T-helper 1 cell treated with Interleukin-12 subunit alpha and Interleukin-12 subunit beta and Interleukin-4 antibody, amounts not matched to agents 30 μg/mL and 1 μg/mL, for 36 hours (primary cell): ENCODE measurements at regions not wholly inside any gene's neighbourhood (a gene's known extent, or its start where the extent isn't known, plus 50 kb on each side); places are given as distances from the start of the nearest gene placed in this dataset.

ENCODE experiments used
- H3K27ac Mint-ChIP-seq: one replicate; pipeline ENCODE4 v1.8.0; 2021; ENCODE audit warnings: mild to moderate bottlenecking, mixed read lengths
- H3K27me3 Mint-ChIP-seq: one replicate; pipeline ENCODE4 v1.8.0; 2021; ENCODE audit warnings: low read depth, mixed read lengths
- H3K36me3 Mint-ChIP-seq: one replicate; pipeline ENCODE4 v1.8.0; 2021; ENCODE audit warnings: low read depth, mixed read lengths
- H3K4me1 Mint-ChIP-seq: one replicate; pipeline ENCODE4 v1.8.0; 2021; ENCODE audit warnings: low read depth, mixed read lengths
- H3K4me3 Mint-ChIP-seq: one replicate; pipeline ENCODE4 v1.8.0; 2021; ENCODE audit warnings: mild to moderate bottlenecking, moderate library complexity, mixed read lengths
- H3K9me3 Mint-ChIP-seq: one replicate; pipeline ENCODE4 v1.8.0; 2021; ENCODE audit warnings: mixed read lengths

GRCh38 chr3:162217647-162218046 lies 721.0 kb downstream of the OTOL1 start:
- Mint-ChIP-seq H3K4me1 (no peaks in the 10 kb centered on the region), H3K36me3 (no peaks in the 10 kb centered on the region), H3K4me3 (no peak overlapping the region), H3K27ac (no peak overlapping the region), H3K9me3 (peaks cover 3% of the 10 kb centered on the region), H3K27me3 (no peaks in the 10 kb centered on the region)

- no peaks in the 10 kb centered on the region for H3K27me3 Mint-ChIP-seq
- no peaks in the 10 kb centered on the region for H3K4me1 Mint-ChIP-seq
Measured at GRCh38 chr3:162218479-162218878, 721.9 kb downstream of the OTOL1 start.

GRCh38 chr3:162224746-162225145 lies 728.1 kb downstream of the OTOL1 start:
- Mint-ChIP-seq H3K27me3 (no peaks in the 10 kb centered on the region), H3K4me3 (no peak overlapping the region), H3K27ac (no peak overlapping the region), H3K36me3 (no peaks in the 10 kb centered on the region), H3K9me3 (peaks cover 3% of the 10 kb centered on the region), H3K4me1 (no peaks in the 10 kb centered on the region)

More at GRCh38 chr3:162218479-162218878, 721.9 kb downstream of the OTOL1 start:
- H3K9me3 Mint-ChIP-seq, result peaks cover 3% of the 10 kb centered on the region
- H3K27ac Mint-ChIP-seq, result no peak overlapping the region
- no peak overlapping the region for H3K4me3 Mint-ChIP-seq
- no peaks in the 10 kb centered on the region for H3K36me3 Mint-ChIP-seq

GRCh38 chr3:162236949-162237348 lies 740.3 kb downstream of the OTOL1 start:
- no peak overlapping the region for H3K27ac Mint-ChIP-seq
- no peaks in the 10 kb centered on the region for H3K9me3 Mint-ChIP-seq
- no peaks in the 10 kb centered on the region for H3K27me3 Mint-ChIP-seq

DNA sequence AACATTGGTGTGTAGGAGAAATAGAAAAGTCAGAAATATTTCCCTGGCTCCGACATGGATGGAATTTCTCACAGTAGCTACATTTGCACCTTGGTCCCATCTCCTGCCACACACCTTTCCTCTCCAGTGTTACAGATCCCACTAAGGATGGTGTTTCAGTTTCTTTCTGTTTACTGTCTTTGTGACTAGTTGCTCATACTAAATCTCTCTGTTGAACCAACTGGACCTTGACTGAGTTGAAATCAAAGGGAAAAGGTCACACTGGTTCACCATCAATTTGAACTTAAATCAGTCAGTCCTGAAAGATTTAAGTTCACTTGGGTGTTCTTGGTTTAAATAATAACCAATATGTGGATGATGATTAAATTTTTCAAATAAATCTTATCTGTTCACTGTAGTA lies 754.2 kb downstream of the OTOL1 start:
- no peaks in the 10 kb centered on the region for H3K4me1 Mint-ChIP-seq
- no peaks in the 10 kb centered on the region for H3K27me3 Mint-ChIP-seq
- H3K36me3 Mint-ChIP-seq, result no peaks in the 10 kb centered on the region
- H3K4me3 Mint-ChIP-seq, result no peak overlapping the region
- no peak overlapping the region for H3K27ac Mint-ChIP-seq
- peaks cover 5% of the 10 kb centered on the region for H3K9me3 Mint-ChIP-seq

More at GRCh38 chr3:162236949-162237348, 740.3 kb downstream of the OTOL1 start:
- no peaks in the 10 kb centered on the region for H3K36me3 Mint-ChIP-seq
- no peak overlapping the region for H3K4me3 Mint-ChIP-seq
- no peaks in the 10 kb centered on the region for H3K4me1 Mint-ChIP-seq

- no peak overlapping the region for H3K4me3 Mint-ChIP-seq
Measured at GRCh38 chr3:162262129-162262528, 765.5 kb downstream of the OTOL1 start.

GRCh38 chr3:162263596-162263995 lies 767.0 kb downstream of the OTOL1 start:
- Mint-ChIP-seq H3K27me3 (no peaks in the 10 kb centered on the region), H3K27ac (no peak overlapping the region), H3K36me3 (no peaks in the 10 kb centered on the region), H3K4me1 (no peaks in the 10 kb centered on the region), H3K9me3 (peaks cover 4% of the 10 kb centered on the region), H3K4me3 (no peak overlapping the region)

More at GRCh38 chr3:162262129-162262528, 765.5 kb downstream of the OTOL1 start:
- Mint-ChIP-seq H3K9me3 (peaks cover 4% of the 10 kb centered on the region), H3K4me1 (no peaks in the 10 kb centered on the region), H3K36me3 (no peaks in the 10 kb centered on the region), H3K27ac (no peak overlapping the region), H3K27me3 (no peaks in the 10 kb centered on the region)

DNA sequence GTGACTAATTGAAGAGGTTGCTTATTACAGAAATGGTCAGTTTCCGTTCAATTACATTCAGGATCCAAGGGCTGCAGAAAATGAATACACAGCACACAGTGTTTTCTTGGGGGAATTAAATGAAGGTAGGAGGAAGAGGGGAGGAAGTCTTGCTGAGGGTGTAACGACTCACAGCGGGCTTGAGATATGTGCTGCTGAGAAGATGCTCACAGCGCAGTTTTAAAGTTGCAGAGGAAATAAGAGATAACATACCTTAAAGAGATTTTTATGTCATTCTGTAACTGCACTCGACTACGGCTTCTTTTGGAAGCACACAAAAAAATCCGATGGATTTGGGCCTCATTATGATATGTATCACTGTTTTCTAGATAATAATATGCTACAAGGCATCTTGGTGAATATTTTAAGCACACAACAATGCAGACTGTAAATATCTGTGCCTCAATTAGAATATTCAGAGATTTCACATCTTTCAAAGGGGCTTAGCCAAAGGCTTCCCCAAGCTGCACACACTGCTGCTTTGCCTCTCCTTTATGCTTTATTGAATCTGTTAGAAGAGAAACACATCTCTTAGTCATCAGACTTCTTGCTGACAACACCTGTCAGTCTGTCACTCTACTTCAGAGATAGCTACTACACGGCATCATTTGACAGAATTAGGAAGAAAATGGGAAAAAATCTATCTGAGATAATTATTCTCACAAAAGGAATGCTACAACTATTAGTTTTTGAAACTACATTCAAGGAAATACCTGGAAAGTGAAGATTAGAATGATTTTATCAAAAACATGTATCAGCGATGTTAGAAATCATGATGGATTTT lies 773.2 kb downstream of the OTOL1 start:
- H3K4me1 Mint-ChIP-seq, result no peaks in the 10 kb centered on the region
- H3K9me3 Mint-ChIP-seq, result peaks cover 3% of the 10 kb centered on the region
- no peaks in the 10 kb centered on the region for H3K27me3 Mint-ChIP-seq
- H3K4me3 Mint-ChIP-seq, result no peak overlapping the region
- no peak overlapping the region for H3K27ac Mint-ChIP-seq
- H3K36me3 Mint-ChIP-seq, result no peaks in the 10 kb centered on the region

- H3K4me3 Mint-ChIP-seq, result no peak overlapping the region
- no peaks in the 10 kb centered on the region for H3K27me3 Mint-ChIP-seq
- no peaks in the 10 kb centered on the region for H3K4me1 Mint-ChIP-seq
- H3K36me3 Mint-ChIP-seq, result no peaks in the 10 kb centered on the region
- peaks cover 10% of the 10 kb centered on the region for H3K9me3 Mint-ChIP-seq
- H3K27ac Mint-ChIP-seq, result no peak overlapping the region
Measured at GRCh38 chr3:162274070-162274469, 777.5 kb downstream of the OTOL1 start.

- Mint-ChIP-seq H3K27me3 (no peaks in the 10 kb centered on the region), H3K4me1 (no peaks in the 10 kb centered on the region), H3K27ac (no peak overlapping the region)
Measured at GRCh38 chr3:162278834-162279233, 782.2 kb downstream of the OTOL1 start.

DNA sequence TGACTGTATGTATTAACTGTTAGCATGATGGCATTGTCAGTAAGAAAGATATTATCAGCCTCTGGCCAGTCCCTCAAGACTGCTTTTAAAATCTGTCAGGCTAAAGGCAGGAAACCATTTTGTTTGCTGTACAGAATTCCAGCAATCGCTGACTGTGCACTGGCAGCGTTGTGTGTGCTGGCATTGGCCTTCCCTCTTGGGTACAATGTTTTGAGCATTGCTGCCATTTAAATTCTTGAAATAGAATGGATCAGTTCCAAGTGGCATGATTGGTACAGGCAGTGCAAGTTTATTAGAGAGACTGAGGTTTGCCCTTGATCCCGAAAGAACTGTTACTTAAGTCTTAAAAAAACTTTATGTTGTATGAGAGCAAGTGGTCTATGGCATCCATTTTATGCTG lies 788.7 kb downstream of the OTOL1 start:
- no peaks in the 10 kb centered on the region for H3K27me3 Mint-ChIP-seq
- H3K36me3 Mint-ChIP-seq, result no peaks in the 10 kb centered on the region
- H3K4me3 Mint-ChIP-seq, result no peak overlapping the region
- no peaks in the 10 kb centered on the region for H3K9me3 Mint-ChIP-seq
- no peak overlapping the region for H3K27ac Mint-ChIP-seq
- H3K4me1 Mint-ChIP-seq, result no peaks in the 10 kb centered on the region

More at GRCh38 chr3:162278834-162279233, 782.2 kb downstream of the OTOL1 start:
- Mint-ChIP-seq H3K9me3 (peaks cover 7% of the 10 kb centered on the region), H3K36me3 (no peaks in the 10 kb centered on the region), H3K4me3 (no peak overlapping the region)

- Mint-ChIP-seq H3K27ac (no peak overlapping the region), H3K4me3 (no peak overlapping the region), H3K4me1 (no peaks in the 10 kb centered on the region), H3K36me3 (no peaks in the 10 kb centered on the region), H3K9me3 (no peaks in the 10 kb centered on the region), H3K27me3 (no peaks in the 10 kb centered on the region)
Measured at GRCh38 chr3:162287600-162287999, 791.0 kb downstream of the OTOL1 start.

- Mint-ChIP-seq H3K27ac (no peak overlapping the region), H3K4me1 (no peaks in the 10 kb centered on the region), H3K9me3 (peaks cover 3% of the 10 kb centered on the region), H3K4me3 (no peak overlapping the region), H3K27me3 (no peaks in the 10 kb centered on the region), H3K36me3 (no peaks in the 10 kb centered on the region)
Measured at GRCh38 chr3:162292409-162292808, 795.8 kb downstream of the OTOL1 start.

DNA sequence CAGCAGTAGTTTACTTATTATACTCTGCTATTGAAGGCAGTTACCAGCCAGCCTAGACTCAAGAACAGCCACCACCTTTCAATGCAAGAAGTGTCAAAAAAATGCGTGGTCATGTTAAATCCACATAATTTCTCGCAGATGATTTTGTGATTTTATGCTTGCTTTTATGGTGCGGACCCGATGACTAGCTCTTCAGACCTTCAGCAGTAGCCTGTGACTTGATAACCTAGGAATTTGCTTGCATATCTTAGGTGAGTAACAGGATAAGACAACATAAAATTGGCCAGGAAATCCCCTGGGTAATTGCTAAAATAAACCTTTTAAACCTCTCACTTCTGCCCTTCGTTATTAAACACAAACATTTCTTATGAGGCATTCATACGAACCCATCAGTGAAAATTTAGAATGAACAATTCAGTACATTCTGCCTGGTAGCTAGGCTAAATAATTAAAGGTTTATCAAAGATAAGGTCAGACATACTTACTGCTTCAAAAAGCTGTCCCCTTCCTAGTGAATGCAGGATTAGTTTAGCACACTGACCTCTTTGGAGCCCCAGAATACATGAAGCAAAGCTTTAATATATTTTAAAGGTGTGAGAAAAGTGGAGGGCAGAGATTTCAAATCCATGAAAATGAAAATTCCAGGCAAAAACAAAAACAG lies 798.8 kb downstream of the OTOL1 start:
- Mint-ChIP-seq H3K9me3 (peaks cover 3% of the 10 kb centered on the region), H3K36me3 (no peaks in the 10 kb centered on the region), H3K27me3 (no peaks in the 10 kb centered on the region), H3K4me3 (no peak overlapping the region), H3K27ac (no peak overlapping the region), H3K4me1 (no peaks in the 10 kb centered on the region)

GRCh38 chr3:162302983-162303624 lies 806.5 kb downstream of the OTOL1 start:
- H3K36me3 Mint-ChIP-seq, result no peaks in the 10 kb centered on the region
- H3K4me3 Mint-ChIP-seq, result no peak overlapping the region
- no peak overlapping the region for H3K27ac Mint-ChIP-seq
- no peaks in the 10 kb centered on the region for H3K9me3 Mint-ChIP-seq
- H3K4me1 Mint-ChIP-seq, result no peaks in the 10 kb centered on the region
- H3K27me3 Mint-ChIP-seq, result no peaks in the 10 kb centered on the region
